Body of pancreas (tissue), 4 donors: ENCODE measurements at regions not wholly inside any gene's neighbourhood (a gene's known extent, or its start where the extent isn't known, plus 50 kb on each side); places are given as distances from the start of the nearest gene placed in this dataset.

ENCODE experiments used
- POLR2A ChIP-seq, 3 donors: fragments of 450-650 bp; IDR thresholded peaks; one replicate each; pipeline ENCODE4 v1.6.1; 2016; ENCODE audit warnings: antibody characterized with exemption in 3 of 3, mild to moderate bottlenecking in 2 of 3
- TF ChIP-seq, protein P1 (sequence below), 7 experiments: fragments of 450-650 bp in 4 of 7; fragments of 200-600 bp in 3 of 7; sonication (generic) in 3 of 7; IDR thresholded peaks; one replicate each; pipeline ENCODE4 v1.5.1; 2016 to 2019; ENCODE audit warnings: antibody characterized with exemption in 7 of 7

DNA sequence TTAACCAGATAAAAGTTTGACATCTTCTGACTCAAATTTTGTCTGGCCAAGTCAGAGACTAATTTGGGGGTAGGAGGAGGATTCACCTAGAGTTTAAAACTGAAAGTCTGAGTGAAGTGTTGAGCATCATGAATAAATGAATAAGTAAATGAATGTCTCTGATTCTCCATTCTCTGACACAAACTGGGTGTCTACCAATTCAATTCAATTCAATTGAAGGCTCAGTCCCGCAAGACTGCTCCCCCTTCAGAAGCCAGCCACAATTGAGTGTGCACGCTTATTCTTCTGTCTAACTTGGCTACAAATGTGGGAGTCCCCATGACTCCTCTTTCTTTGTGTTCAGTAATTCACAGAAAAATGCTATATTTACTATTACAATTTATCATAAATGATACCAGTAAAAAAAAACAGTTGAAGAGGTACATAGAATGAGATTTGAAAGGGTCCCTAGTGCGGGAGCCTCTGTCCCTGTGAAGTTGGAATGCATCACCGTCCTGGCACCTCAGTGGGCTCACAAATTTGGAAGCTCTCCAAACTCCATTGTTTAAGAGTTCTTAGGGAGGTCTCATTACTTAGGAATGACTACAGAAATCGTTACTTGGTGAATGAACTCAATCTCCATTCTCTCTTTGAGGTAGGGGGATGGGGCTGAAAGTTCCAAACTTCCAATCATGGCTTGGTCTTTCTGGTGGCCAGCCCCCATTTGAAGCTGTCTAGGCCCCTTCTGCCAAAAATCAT lies 243.7 kb upstream of the PHYHIPL start:
- TF ChIP-seq, protein P1, sequence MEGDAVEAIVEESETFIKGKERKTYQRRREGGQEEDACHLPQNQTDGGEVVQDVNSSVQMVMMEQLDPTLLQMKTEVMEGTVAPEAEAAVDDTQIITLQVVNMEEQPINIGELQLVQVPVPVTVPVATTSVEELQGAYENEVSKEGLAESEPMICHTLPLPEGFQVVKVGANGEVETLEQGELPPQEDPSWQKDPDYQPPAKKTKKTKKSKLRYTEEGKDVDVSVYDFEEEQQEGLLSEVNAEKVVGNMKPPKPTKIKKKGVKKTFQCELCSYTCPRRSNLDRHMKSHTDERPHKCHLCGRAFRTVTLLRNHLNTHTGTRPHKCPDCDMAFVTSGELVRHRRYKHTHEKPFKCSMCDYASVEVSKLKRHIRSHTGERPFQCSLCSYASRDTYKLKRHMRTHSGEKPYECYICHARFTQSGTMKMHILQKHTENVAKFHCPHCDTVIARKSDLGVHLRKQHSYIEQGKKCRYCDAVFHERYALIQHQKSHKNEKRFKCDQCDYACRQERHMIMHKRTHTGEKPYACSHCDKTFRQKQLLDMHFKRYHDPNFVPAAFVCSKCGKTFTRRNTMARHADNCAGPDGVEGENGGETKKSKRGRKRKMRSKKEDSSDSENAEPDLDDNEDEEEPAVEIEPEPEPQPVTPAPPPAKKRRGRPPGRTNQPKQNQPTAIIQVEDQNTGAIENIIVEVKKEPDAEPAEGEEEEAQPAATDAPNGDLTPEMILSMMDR (IDR thresholded peaks at IDR 0.05), result no peak
- no peak for TF ChIP-seq POLR2A (IDR thresholded peaks at IDR 0.05)
